Left lobe of liver (tissue), 2 donors: ENCODE measurements at regions not wholly inside any gene's neighbourhood (a gene's known extent, or its start where the extent isn't known, plus 50 kb on each side); places are given as distances from the start of the nearest gene placed in this dataset.
"Not testable (repeated sequence)": the region's sequence is repeated elsewhere in the genome, so short reads cannot be mapped to it uniquely, and the experiment has no call there.

Experiments used
- ATAC-seq: fragments of 200-7000 bp; cut with Tn5 transposase; one replicate; pipeline ENCODE4 v1.9.1; 2020; ENCODE audit warnings: mild to moderate bottlenecking, moderate library complexity
- DNase-seq: peaks from one replicate; pipeline ENCODE4 v3.0.0-alpha.2; 2020; ENCODE audit warnings: low spot score
- donor health status: DM: no; HTN: no; CAD: no; lungs with moderate emphysema.
- donor health status: DM: no; HTN: yes; CAD: no.

DNA sequence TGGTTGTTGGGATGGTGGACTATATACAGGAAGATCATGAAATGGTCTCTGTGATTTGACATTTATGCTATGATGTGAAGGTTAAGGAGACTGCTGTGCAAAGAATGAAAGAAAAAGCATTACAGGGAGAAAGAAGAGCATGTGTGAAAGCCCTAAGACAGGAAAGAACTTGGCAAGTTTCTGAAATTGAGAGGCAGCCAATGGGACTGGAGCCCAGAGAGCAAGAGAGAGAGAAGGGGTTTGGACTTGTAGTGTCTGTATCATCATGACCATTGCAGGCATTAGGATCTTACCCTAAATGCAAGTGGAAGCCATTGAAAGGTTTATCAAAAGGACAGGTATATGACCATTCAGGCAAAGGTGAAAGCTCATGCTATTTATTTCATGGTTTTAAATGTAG is 147.1 kb downstream of the NAA11 start:
- ATAC-seq (no peak), DNase-seq (no peak)

DNA sequence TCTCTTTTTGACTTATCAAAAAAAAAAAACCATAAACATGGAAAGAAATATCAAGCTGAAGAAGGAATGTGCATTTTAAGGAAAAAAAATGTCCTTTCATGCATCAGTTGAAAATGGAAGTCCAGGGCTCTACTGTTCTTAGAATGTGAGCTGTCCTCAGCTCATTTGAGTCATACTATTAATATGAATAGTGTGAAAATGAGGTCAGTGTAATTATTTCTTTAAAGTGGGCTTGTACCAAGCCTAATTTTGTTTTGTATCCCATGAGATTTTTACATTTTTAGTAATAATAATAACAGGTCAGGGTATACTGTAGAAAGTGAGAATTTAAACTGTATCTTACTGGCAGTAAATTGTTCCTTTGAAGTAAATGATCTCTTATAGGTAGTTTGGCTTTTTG is 148.5 kb downstream of the NAA11 start:
- DNase-seq (no peak), ATAC-seq (no peak)

DNA sequence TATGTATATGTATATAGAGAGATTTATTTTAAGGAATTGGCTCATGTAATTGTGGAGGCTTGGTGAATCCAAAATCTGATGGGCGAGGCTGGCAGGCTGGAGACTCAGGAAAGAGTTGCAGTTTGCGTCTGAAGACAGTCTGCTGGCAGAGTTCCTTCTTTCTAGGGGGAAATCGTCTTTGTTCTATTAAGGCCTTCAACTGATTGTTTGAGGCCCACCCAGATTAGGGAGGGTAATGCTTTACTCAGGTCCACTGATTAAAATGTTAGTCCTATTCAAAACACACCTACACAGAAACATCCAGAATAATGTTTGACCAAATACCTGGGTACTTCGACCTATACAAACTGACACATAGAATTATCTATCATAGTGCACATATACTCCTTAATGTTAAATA is 149.5 kb downstream of the NAA11 start:
- DNase-seq, result no peak
- ATAC-seq, result no peak

DNA sequence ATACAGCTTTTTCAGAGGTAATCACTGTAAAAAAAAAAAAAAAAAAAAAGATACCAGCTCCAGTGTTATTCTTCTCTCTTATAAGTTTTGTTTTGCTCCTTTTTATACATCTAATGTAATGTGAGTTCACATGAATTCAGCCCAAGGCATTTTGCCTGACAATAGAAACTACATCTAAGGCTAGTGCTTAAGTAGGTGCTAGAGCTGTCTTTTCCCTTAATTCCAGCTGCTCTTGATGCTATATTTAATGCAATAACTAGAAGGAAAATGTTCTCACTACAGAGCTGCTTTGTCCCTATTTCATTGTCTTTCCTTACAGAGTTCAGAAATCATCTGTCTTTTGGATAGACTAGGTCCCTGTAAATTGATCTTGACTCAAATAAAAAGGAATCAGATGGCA is 150.1 kb downstream of the NAA11 start:
- ATAC-seq, result no peak

DNA sequence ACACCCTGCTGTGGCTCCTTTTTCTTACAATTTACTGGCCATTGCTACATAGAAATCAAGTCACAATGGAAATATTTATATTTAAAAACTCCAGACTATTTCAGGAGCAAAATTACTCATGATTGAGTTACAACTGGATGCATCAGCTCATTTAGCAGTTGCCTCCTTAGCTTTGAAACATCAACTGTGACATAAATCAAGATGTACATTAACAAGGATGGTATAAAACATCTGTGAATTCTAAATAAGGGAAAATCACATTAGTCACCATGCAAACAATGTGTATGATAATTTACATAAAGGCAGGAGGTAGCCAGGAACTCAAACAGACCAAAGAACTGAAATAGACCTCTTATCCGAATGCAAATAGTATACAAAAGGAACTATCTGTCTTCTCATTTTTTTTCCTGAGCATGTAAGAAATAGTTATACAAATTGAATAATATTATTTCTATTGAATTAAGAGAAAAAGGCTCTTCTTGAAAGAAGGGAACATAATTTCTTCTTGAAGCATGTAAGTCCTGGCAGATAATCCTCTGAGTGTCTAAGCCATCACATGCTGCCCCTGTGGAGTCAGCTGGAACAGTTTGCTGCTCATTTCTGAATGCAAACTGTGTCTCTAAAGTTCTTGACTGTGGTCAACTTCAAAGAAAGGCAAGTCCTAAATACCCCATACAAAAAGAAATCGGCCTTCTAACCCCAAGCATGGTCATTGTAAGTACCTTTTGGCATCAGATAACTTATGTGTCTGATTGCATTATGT is 151.2 kb downstream of the NAA11 start:
- no peak for DNase-seq
- ATAC-seq, result no peak

More for the DNA sequence above, 150.1 kb downstream of the NAA11 start:
- DNase-seq, result no peak

DNA sequence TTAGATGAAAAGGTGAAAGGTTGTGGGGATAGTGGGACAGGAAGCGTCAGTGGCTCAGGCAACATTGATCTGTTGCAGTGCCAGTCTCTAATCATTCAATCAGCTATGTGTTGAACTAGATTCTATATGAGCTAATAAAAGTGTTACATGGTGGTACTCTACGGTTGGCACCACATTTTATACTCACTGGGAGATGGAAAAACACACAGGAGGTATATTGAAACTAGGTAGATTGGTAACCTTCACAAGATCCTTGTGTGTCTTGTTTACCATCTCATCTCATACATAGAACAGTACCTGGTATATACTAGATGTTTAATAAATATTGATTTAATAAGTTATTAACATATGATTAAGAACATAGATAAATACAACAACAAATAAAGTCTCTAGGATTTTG is 152.7 kb downstream of the NAA11 start:
- DNase-seq, result no peak
- ATAC-seq, result no peak

DNA sequence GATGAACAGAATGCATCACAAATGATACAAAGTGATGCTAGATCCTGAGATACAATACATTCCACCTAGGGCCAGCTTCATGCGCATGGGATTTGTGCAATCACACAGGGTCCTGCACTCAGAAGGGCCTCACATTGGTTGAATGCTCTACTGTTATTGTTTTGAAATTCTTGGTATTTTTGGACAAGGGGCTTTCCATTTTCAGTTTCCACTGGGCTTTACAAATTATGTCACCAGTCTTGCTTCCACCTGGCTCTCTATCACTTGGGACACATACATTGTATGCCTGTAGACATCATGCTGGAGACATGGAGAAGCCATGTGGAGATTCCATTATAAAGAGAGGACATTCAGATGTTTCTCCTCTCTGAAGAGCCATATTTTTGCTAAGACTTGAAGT is 155.8 kb downstream of the NAA11 start:
- DNase-seq (no peak), ATAC-seq (no peak)

DNA sequence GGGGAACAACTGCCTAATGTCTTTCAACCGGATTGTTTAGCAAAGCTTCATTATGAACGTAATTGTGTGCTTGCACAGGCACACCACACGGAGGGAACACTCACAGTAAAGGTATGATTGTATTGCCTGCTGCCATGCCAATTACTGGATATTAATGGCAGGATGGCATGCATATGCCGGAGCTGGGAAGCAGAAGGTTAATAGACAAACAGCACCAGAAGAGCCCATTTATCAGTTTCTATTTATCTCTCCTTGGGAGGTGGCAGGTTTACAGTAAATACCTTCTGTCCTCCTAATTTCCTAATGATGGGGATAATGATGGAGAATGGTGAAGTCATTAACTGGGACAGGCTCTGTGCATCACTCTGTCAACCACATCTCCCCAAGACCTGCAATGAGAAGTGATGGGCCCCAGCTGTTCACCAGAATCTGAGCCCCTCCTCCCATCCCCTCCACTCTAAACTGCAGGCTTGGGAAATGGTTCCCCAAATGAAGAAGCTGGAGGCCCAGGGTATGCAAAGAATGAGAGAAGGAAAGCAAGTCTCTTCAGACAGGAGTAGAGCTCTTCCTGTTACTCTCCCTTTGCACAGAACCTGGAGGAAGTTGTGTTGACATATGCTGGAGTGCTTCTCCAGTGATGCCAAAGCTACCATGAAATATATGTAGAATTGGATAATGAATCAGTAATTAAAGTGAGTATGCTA is 160.8 kb downstream of the NAA11 start:
- DNase-seq (no peak), ATAC-seq (no peak)

DNA sequence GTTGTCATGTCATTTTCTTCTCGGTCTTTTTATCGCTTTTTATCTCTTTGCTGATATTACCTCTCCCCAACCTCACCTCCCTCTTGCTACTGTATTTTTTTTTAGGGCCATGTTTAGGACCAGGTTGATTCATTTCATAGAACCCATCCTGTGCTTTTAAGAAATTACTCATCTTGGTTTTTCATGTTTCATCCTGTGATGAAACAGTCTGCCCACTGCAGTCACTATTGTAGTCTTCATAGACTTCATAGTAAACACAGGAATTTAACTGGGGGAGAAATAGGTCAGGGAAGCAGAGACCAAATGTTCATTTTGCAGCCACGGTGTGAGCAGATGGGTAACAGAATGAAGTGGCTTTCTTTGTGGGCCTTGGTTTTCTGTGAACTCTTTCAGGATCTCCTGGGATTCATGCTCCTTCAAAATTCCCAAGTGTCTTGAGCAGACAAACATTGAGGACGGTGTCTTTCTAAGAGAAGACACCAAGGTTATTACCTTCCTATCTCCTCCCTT is 161.8 kb downstream of the NAA11 start:
- ATAC-seq, result no peak
- DNase-seq, result no peak

DNA sequence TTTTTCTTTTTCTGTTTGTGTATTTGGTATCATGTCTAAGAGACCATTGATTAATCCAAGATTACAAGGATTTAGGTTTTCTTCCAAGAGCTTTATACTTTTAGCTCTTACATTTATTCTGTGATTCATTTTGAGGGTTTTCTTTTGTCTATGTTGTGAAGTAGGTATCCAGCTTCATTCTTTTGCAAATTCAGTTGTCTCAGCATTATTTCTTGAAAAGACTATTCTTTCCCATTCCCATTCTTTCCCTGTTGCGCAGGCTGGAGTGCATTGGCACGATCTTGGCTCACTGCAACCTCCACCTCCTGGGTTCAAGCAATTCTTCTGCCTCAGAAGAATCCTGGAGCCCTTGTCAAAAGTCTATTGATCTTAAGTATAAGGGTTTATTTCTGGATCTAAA is 164.9 kb downstream of the NAA11 start:
- DNase-seq (no peak), ATAC-seq (no peak)

DNA sequence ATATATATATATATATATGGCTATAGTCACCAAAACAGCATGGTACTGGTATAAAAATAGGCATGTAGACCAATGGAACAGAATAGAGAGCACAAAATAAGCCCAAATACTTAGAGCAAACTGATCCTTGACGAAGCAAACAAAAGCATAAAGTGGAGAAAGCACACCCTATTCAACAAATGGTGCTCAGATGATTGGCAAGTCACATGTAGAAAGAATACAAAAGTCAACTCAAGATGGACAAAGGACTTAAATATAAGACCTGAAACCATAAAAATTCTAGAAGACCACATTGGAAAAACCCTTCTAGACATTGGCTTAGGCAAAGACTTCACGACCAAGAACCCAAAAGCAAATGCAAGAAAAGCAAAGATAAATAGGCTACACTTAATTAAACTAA is 167.2 kb downstream of the NAA11 start:
- DNase-seq, result not testable (repeated sequence)

DNA sequence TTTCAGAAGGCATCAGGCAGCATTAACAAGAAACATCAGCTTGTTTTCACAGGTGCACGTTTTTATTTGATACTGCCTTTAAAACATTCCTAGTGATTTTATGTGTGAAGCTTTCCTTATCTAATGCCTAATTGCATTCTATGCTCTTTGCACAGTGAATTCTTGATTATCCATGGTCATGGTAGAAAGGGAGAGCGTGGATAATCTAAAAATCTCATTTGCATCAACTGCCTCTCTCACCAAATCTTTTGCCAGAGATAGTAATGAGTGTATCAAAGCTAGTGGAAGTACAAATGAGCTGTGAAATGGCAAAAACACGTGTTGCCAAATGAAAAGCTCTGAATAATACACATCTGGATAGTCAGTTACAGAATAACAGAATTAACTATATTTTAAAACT is 170.5 kb downstream of the NAA11 start:
- DNase-seq, result no peak
- ATAC-seq, result no peak

More for the DNA sequence above, 167.2 kb downstream of the NAA11 start:
- not testable (repeated sequence) for ATAC-seq

DNA sequence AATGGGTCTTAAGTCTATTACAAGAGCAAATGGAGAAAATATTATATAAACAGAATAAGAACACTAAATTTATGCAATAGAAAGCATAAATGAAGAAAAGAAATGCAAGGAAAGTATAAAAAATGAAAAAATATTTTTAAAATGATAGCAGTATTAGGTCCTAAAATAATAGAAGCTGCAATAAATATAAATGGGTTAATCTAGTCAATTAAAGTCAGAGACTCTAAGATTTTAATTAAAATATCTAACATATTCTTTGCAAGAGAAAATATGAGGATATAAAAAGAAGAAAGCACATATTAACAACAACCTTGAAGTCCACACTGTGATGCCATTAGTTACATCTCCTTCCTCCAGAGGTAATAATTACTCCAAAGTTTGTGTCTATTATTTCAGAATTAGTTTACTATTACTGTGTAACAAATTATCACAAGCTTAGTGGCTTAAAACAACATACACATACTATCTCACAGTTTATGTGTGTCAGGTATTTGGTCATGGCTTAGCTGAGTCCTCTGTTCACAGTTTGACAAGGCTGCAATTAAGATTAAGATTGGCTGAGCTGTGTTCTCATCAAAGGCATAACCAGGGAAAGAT is 174.9 kb downstream of the NAA11 start:
- DNase-seq, result no peak
- ATAC-seq, result no peak

DNA sequence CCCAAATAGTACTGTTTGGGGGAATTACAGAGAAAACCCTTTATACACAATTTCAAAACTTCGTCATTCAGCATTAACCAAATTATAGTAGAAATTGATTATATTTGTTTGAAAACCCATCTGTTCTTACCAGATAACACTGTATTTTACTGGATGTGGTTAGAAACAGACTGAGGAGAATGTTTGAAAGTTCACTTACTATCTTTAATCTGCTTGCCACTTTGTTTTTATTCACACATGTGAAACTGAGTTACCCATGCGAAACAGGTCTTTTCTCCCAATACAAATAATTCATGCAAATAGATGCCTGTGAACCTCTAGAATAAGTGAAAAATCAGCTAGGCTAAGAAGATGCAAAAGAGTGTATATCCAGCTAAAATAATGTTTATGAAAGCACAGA is 177.5 kb downstream of the NAA11 start:
- DNase-seq (no peak), ATAC-seq (no peak)

DNA sequence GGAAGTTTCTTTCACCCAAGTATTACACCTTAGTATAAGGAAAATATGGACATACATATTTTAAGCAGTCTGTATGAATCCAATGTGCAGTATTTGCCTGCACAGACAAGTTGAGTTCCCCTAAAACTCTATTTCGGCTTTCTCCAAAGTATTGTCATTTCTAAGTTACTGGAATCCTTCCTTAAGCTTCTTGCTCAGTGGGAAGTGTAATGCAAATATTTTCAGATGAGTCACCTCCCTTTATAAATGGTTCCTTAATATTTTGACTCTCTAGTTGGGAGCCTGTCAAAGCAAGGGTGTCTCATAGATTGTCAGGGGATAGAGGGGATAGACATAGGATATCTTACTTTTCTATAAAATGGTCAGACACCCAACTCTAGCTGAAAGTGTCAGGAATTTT is 178.6 kb downstream of the NAA11 start:
- DNase-seq (no peak), ATAC-seq (no peak)

DNA sequence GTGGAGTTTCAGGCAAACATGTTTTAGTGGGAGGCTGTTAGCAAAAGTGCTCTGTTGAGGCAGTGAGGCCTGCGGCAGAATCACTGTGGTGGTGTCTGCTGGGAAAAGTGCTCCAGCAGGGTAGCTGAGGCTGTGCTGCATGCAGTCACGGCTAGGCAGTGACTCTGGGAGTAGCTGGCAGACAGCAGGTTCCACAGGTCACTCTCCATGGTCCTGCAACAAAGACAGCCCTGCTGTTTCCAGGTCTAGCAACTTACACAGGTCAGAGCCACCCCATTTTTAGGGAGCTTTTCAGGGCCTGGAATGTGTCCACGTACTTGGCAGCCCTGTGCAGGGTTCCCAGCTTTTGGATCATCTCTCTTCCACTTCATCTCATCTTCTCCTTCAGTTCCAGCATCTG is 184.3 kb downstream of the NAA11 start:
- ATAC-seq (no peak), DNase-seq (no peak)

DNA sequence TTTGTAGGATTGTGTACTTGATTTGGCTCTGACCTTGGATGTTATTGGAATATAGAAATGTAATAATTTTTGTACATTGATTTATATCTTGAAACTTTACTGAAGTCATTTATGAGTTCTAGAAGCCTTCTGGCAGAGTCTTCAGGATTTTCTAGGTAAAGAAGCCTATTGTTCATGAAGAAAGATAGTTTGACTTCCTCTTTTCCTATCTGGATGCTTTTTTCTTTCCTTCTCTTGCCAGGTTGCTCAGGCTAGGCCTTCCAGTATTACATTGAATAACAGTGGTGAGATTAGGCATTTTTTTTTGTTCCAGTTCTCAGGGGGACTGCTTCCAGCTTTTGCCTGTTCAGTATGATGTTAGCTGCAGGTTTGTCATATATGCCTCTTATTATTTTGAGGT is 191.1 kb downstream of the NAA11 start:
- no peak for DNase-seq

DNA sequence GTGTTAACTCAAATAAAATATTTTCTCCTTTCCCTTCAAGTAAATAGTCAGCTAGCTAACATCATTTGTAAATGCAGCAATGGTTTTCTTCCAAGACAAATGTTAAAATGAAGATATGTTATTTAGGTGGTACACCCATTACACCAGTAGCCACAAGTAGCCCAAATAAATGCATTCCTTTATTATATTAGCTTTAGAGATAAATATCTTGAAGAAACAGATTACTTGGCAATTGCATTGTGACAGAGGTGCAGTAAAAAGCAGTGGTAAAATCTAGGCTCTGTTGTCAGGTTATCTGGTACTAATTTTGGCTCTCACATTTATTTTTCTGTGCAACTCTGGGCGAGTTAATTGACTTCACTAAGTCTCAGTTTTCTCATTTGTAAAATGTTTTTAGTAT is 193.0 kb downstream of the NAA11 start:
- DNase-seq (no peak), ATAC-seq (no peak)

More for the DNA sequence above, 191.1 kb downstream of the NAA11 start:
- no peak for ATAC-seq

DNA sequence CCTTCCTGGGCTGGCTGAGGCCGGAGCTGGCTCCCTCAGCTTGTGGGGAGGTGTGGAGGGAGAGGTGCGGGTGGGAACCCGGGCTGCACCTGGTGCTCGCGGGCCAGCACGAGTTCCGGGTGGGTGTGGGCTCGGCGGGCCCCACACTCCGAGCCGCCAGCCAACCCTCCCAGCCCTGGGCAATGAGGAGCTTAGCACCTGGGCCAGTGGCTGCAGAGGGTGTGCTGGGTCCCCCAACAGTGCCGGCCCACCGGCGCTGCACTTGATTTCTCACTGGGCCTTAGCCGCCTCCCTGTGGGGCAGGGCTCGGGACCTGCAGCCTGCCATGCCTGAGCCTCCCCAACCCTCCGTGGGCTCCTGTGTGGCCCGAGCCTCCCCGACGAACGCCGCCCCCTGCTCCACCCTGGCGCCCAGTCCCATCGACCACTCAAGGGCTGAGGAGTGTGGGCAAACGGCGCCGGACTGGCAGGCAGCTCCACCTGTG is 182.7 kb upstream of the PAQR3 start:
- DNase-seq (no peak), ATAC-seq (no peak)

DNA sequence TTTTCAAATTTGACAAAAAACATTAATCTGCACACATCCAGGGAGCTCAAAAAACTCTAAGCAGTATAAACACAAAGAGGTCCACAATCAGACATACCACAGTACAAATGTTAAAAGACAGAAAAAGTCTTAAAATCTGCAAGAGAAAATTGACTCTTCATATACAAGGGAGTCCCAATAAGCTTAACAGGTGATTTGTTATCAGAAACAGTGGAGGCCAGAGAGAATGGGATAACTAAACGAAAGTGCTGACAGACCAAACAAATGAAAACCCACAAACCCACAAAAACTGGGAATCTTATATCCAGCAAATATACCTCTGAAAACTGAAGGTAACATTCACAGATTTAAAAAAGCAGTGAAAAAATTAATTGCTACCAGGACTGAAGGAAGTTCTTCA is 182.0 kb upstream of the PAQR3 start:
- no peak for ATAC-seq

DNA sequence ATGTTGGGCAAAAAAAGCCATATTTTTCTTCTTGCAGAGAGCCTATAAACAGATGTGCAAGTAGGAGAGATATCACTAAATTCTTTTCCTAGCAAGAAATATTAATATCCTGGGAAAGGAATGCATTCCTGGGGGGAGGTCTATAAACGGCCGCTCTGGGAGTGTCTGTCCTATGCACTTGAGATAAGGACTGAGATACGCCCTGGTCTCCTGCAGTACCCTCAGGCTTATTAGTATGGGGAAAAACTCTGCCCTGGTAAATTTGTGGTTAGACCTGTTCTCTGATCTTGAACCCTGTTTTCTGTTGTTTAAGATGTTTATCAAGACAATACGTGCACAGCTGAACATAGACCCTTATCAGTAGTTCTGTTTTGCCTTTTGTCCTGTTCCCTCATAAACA is 177.8 kb upstream of the PAQR3 start:
- not testable (repeated sequence) for DNase-seq, ATAC-seq

More for the DNA sequence above, 182.0 kb upstream of the PAQR3 start:
- DNase-seq, result no peak

DNA sequence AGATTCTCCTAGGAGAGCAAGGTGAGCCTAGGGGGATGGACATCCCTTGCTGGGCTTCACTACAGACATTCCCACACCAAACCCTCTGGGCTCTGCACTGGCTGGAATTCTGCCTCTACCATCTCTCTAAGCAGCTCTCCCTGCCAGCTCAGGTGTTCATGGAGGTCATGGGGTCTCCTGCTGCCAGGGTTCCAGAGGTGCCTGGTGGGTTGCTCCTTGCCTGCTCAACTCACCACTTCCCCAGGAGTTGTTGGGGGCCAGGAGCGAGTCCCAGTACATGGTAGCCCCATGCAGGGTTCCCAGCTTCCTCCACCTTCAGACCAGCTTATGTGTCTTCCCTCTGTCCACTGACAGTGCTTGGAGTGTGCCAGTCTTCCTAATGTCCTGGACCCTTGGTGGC is 167.8 kb upstream of the PAQR3 start:
- no peak for DNase-seq

More for the DNA sequence above, 167.8 kb upstream of the PAQR3 start:
- no peak for ATAC-seq
